Testis (tissue), 2 donors: ENCODE measurements at regions not wholly inside any gene's neighbourhood (a gene's known extent, or its start where the extent isn't known, plus 50 kb on each side); places are given as distances from the start of the nearest gene placed in this dataset.

Source experiments
- DNase-seq: peaks from one replicate; pipeline ENCODE4 v3.0.0-alpha.2; 2019
- H3K27ac ChIP-seq, 2 donors: fragments of 200-600 bp; sonication (generic); one replicate each; pipeline ENCODE4 v1.5.1; 2019
- H3K27me3 ChIP-seq: fragments of 200-600 bp; sonication (generic); one replicate; pipeline ENCODE4 v1.5.1; 2019
- H3K36me3 ChIP-seq: fragments of 200-600 bp; sonication (generic); one replicate; pipeline ENCODE4 v1.5.1; 2017; ENCODE audit warnings: low read depth; ENCODE audit errors: missing control alignments
- H3K4me1 ChIP-seq: fragments of 200-600 bp; sonication (generic); one replicate; pipeline ENCODE4 v1.5.1; 2019
- H3K4me3 ChIP-seq, 2 donors: fragments of 200-600 bp; sonication (generic); one replicate each; pipeline ENCODE4 v1.5.1; 2017 to 2019
- H3K9me3 ChIP-seq: fragments of 200-600 bp; sonication (generic); one replicate; pipeline ENCODE4 v1.5.1; 2017
- CTCF ChIP-seq, 3 experiments: fragments of 450-650 bp in 2 of 3; fragments of 200-600 bp in 1 of 3; sonication (generic) in 1 of 3; IDR thresholded peaks; one replicate each; pipeline ENCODE4 v1.5.1; 2016 to 2019; ENCODE audit warnings: antibody characterized with exemption in 3 of 3, mild to moderate bottlenecking in 2 of 3, moderate library complexity in 1 of 3
- POLR2A ChIP-seq: fragments of 450-650 bp; IDR thresholded peaks from one replicate; pipeline ENCODE4 v1.6.1; 2017; ENCODE audit warnings: antibody characterized with exemption, mild to moderate bottlenecking, moderate library complexity
- WGBS, 2 donors: methylation state at CpG; one replicate each; pipeline ENCODE4 v1.1.5; 2018; 5-methylcytosine and 5-hydroxymethylcytosine counted together
- intact Hi-C: fragments of 100-400 bp; cut with DNase I; formaldehyde crosslinking; loops from one replicate; pipeline ENCODE4 v1.15.1; 2023; ENCODE audit warnings: low total_unique reads

DNA sequence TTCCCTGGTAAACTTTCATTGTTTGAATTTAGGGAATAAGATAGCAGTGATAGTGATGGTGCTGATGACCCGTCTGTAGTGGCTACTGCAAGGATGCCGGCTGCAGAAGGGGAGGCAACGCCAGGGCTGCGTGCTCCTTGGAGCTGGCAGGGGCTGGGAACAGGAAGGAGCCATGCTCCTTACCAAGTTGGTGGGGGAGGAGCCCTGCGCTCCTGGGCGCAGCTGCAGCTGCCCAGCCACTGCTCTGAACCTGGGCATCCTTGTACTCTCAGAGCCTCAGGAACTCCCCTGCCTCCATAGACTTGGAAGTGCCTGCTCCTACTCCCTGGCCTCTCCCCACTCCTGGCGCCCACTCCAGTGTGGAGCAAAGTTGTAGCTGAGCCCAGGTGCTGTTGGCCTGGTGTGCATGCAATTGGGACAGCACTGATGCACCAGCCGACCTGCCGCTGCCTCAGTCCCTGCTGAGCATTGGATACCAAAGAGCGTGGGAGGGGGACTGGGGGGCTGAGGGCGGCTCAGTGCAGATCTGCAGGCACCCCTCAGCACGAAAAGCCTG lies 585.1 kb upstream of the FAM174A start:
- H3K9me3 ChIP-seq: no peaks in the 10 kb centered on the region
- H3K27ac ChIP-seq: no peak overlapping the region
- H3K36me3 ChIP-seq: no peaks in the 10 kb centered on the region
- TF ChIP-seq CTCF (IDR thresholded peaks at IDR 0.05) (no peak), POLR2A (no peak)
- no peak for DNase-seq
- no peaks in the 10 kb centered on the region for H3K27me3 ChIP-seq
- no peaks in the 10 kb centered on the region for H3K4me1 ChIP-seq
- 88 to 91% methylated on average over 12 of the region's 12 CpGs for WGBS, 2 donors
- intact Hi-C loops: no loop called here
- no peak overlapping the region for H3K4me3 ChIP-seq

DNA sequence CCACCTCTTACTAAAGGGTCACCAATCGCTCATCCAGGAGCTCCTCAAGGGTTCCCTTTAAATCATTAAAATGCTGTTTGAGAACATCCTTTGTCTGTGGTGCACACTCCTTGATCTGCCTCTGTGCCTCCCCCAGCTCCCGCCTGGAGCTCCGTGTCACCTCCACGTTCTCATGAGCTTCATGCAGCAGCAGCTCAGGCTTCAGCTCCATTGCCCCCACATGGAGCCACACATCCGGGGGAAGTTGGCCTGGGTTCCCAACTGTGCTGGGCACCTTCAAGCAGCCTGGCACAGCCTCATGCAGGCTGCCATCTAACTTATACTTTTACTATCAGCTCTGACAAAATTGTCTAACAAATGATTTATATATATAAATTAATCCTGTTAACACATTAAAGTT lies 585.8 kb upstream of the FAM174A start:
- H3K27ac ChIP-seq: no peak overlapping the region
- no peak for DNase-seq

GRCh38 chr5:99948850-99949249 lies 586.3 kb upstream of the FAM174A start:
- H3K9me3 ChIP-seq: no peaks in the 10 kb centered on the region
- TF ChIP-seq CTCF (IDR thresholded peaks at IDR 0.05) (no peak), POLR2A (no peak)
- H3K36me3 ChIP-seq: no peaks in the 10 kb centered on the region
- intact Hi-C loops: no loop called here
- H3K4me3 ChIP-seq: no peak overlapping the region
- 89 to 92% methylated on average over 2 of the region's 2 CpGs for WGBS, 2 donors
- no peak overlapping the region for H3K27ac ChIP-seq
- H3K4me1 ChIP-seq: no peaks in the 10 kb centered on the region
- no peaks in the 10 kb centered on the region for H3K27me3 ChIP-seq
- DNase-seq: no peak

More for the DNA sequence above, 585.8 kb upstream of the FAM174A start:
- intact Hi-C loops: no loop called here
- WGBS, 2 donors: 89 to 91% methylated on average over 5 of the region's 5 CpGs
- no peak overlapping the region for H3K4me3 ChIP-seq
- H3K9me3 ChIP-seq: no peaks in the 10 kb centered on the region
- no peaks in the 10 kb centered on the region for H3K4me1 ChIP-seq
- TF ChIP-seq CTCF (IDR thresholded peaks at IDR 0.05) (no peak), POLR2A (no peak)
- no peaks in the 10 kb centered on the region for H3K36me3 ChIP-seq
- no peaks in the 10 kb centered on the region for H3K27me3 ChIP-seq

DNA sequence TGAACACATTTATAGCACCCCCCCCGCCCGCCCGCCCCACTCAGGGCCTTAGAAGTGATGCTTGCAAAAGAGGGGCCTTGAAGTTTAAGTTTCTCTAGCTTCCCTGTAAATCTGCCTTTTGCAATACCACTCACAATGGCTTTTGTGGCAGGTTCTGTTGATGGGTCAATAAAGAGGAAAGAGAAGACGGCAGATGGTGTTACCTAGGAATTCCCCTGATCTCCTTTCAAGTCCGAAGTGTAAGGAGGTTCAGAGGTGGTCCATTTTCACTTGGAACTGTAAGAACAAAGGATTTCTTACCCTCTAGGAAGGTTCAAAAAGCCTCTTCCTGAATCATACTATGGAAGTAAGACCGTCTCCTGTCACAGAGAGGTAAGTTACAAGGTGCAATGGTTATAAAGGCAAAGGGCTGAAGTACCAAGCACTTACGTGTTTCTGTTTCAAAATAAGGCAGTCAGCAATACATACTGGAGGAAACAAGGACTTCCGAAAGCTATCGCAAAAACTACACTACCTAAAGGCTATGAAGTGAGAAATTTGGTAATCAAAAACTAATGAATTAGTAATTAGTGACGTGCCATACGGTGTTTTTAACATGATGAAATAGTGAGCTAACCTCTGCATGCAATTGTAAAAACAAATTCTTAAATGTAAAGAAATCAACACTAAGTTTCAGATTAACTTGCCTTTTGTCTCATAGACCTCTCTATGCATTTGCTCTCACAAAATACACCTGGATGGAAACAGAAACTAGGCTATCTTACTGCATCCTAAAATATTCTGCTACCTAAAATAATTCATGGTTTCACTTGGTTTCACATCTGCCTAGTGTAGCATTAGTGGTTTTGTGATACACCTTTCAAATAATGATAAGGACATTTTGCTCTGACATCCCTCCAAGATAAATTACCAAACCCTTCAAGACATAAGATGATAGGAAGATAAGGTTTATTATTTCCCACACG lies 589.4 kb upstream of the FAM174A start:
- no peak overlapping the region for H3K4me3 ChIP-seq
- intact Hi-C loops: no loop called here
- no peaks in the 10 kb centered on the region for H3K4me1 ChIP-seq
- no peaks in the 10 kb centered on the region for H3K27me3 ChIP-seq
- no peaks in the 10 kb centered on the region for H3K36me3 ChIP-seq
- H3K27ac ChIP-seq: no peak overlapping the region
- WGBS, 2 donors: 78 to 81% methylated on average over 12 of the region's 12 CpGs
- no peak for DNase-seq
- H3K9me3 ChIP-seq: no peaks in the 10 kb centered on the region
- no peak for TF ChIP-seq CTCF (IDR thresholded peaks at IDR 0.05)
- no peak for TF ChIP-seq POLR2A
